Parathyroid adenoma (tissue), 2 donors: ENCODE measurements at regions not wholly inside any gene's neighbourhood (a gene's known extent, or its start where the extent isn't known, plus 50 kb on each side); places are given as distances from the start of the nearest gene placed in this dataset.

ENCODE experiments used
- H2AFZ ChIP-seq: fragments of 300-600 bp; sonication (generic); one replicate; pipeline ENCODE4 v1.7.0; 2017; ENCODE audit warnings: antibody characterized with exemption, mild to moderate bottlenecking
- H3K27ac ChIP-seq: fragments of 300-600 bp; sonication (generic); one replicate; pipeline ENCODE4 v1.7.0; 2017
- H3K27me3 ChIP-seq: fragments of 300-600 bp; sonication (generic); one replicate; pipeline ENCODE4 v1.7.0; 2017; ENCODE audit warnings: low read length; ENCODE audit not compliant: control insufficient read depth, insufficient read depth
- H3K36me3 ChIP-seq: fragments of 300-600 bp; sonication (generic); one replicate; pipeline ENCODE4 v1.7.0; 2017; ENCODE audit warnings: low read length; ENCODE audit not compliant: control insufficient read depth, insufficient read depth
- H3K4me1 ChIP-seq: fragments of 300-600 bp; sonication (generic); one replicate; pipeline ENCODE4 v1.7.0; 2017; ENCODE audit warnings: control low read depth
- H3K4me2 ChIP-seq: fragments of 300-600 bp; sonication (generic); one replicate; pipeline ENCODE4 v1.7.0; 2017; ENCODE audit warnings: low read length
- H3K4me3 ChIP-seq: fragments of 300-600 bp; sonication (generic); one replicate; pipeline ENCODE4 v1.7.0; 2017; ENCODE audit warnings: low read depth, low read length
- H3K79me2 ChIP-seq: fragments of 300-600 bp; sonication (generic); one replicate; pipeline ENCODE4 v1.7.0; 2017; ENCODE audit warnings: control low read depth
- H3K9ac ChIP-seq: fragments of 300-600 bp; sonication (generic); one replicate; pipeline ENCODE4 v1.7.0; 2017; ENCODE audit warnings: mild to moderate bottlenecking
- H3K9me3 ChIP-seq: fragments of 300-600 bp; sonication (generic); one replicate; pipeline ENCODE4 v1.7.0; 2017; ENCODE audit warnings: low read length; ENCODE audit not compliant: control insufficient read depth
- TF ChIP-seq, protein P1 (sequence below): fragments of 300-600 bp; sonication (generic); IDR thresholded peaks from one replicate; pipeline ENCODE4 v1.7.0; 2017; ENCODE audit warnings: antibody characterized with exemption, mild to moderate bottlenecking
- donor health status: primary hyperparathyroidism.

DNA sequence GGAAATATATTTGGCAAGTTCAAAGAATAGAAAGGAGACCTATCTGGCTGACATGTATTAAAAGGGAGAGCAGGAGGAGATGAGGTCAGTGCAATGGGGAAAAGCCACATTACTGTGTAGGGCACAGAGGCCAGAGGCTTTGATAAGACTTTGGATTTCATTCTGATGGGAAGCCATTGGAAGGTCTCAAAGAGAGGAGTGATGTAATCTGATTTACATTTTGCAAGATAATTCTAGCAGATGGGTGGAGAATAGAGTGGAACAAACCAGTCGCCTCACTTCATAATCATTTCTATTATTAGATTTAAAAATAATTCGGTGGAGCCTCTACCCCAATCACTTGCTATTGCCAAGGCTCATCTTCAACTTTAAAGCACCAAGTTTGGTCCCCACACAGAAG is 278.4 kb upstream of the ZC3H12C start:
- Histone ChIP-seq H2AFZ (no peak overlapping the region), H3K9ac (no peak overlapping the region), H3K27me3 (no peaks in the 10 kb centered on the region), H3K79me2 (no peaks in the 10 kb centered on the region), H3K9me3 (no peaks in the 10 kb centered on the region), H3K4me1 (no peaks in the 10 kb centered on the region), H3K36me3 (no peaks in the 10 kb centered on the region), H3K4me3 (no peak overlapping the region), H3K4me2 (no peak overlapping the region), H3K27ac (no peak overlapping the region)
- TF ChIP-seq, protein P1, sequence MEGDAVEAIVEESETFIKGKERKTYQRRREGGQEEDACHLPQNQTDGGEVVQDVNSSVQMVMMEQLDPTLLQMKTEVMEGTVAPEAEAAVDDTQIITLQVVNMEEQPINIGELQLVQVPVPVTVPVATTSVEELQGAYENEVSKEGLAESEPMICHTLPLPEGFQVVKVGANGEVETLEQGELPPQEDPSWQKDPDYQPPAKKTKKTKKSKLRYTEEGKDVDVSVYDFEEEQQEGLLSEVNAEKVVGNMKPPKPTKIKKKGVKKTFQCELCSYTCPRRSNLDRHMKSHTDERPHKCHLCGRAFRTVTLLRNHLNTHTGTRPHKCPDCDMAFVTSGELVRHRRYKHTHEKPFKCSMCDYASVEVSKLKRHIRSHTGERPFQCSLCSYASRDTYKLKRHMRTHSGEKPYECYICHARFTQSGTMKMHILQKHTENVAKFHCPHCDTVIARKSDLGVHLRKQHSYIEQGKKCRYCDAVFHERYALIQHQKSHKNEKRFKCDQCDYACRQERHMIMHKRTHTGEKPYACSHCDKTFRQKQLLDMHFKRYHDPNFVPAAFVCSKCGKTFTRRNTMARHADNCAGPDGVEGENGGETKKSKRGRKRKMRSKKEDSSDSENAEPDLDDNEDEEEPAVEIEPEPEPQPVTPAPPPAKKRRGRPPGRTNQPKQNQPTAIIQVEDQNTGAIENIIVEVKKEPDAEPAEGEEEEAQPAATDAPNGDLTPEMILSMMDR = no peak

DNA sequence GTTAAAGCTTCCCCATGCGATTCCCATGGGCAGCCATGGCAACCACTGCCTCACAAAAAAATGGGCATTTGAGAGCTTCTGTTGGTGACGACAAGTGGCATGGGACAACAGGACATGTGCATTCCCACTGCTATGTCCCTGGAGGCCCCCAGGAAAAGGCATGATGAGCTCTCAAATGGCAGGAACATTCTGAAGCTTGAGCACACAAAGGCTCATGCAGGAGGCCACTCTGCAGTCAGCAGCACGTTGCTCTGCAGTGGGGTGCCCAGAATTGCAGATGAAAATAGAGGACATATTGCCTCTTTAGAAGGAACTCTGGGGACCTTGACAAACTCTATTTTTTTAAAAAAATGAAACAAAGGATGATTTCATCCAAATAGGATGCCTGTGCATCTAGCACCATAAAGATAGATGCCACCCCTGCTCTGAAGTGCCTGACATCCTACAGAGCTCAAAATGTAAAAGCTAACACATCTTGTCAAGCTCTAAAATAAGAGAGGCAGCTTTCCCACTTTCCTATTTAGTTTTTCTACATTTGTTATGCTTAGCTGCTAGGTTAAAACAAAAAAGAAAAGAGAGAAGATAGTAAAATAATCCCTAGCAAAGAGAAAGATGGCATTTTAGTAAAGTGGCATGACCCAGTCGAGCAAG is 277.6 kb upstream of the ZC3H12C start:
- H3K4me3 ChIP-seq = no peak overlapping the region
- no peak overlapping the region for H3K4me2 ChIP-seq
- no peaks in the 10 kb centered on the region for H3K9me3 ChIP-seq
- H3K27me3 ChIP-seq = no peaks in the 10 kb centered on the region
- no peaks in the 10 kb centered on the region for H3K36me3 ChIP-seq
- no peak overlapping the region for H3K9ac ChIP-seq
- no peaks in the 10 kb centered on the region for H3K4me1 ChIP-seq
- no peaks in the 10 kb centered on the region for H3K79me2 ChIP-seq
- TF ChIP-seq, protein P1 = no peak
- H3K27ac ChIP-seq = no peak overlapping the region
- no peak overlapping the region for H2AFZ ChIP-seq

DNA sequence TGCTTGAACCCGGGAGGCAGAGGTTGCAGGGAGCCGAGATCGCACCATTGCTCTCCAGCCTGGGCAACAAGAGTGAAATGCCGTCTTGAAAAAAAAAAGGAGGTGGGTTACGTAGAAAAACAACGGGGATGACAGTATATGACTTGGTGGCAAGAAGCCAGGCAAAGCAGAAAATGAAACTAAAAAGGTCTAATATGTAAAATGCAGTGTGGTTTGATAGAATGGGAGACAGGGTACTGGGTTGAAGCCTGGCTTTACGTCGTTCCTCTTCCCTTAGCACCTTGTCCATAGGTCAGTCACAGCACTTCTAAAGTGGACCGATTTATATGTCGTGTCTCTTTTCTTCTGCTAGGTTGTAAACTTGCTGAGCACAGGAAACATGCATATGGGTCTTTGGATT is 274.9 kb upstream of the ZC3H12C start:
- Histone ChIP-seq H3K79me2 (no peaks in the 10 kb centered on the region), H3K27ac (no peak overlapping the region), H3K36me3 (no peaks in the 10 kb centered on the region), H3K4me1 (no peaks in the 10 kb centered on the region), H3K4me2 (no peak overlapping the region), H3K4me3 (no peak overlapping the region), H2AFZ (no peak overlapping the region), H3K27me3 (no peaks in the 10 kb centered on the region), H3K9ac (no peak overlapping the region), H3K9me3 (no peaks in the 10 kb centered on the region)
- TF ChIP-seq, protein P1 = no peak

DNA sequence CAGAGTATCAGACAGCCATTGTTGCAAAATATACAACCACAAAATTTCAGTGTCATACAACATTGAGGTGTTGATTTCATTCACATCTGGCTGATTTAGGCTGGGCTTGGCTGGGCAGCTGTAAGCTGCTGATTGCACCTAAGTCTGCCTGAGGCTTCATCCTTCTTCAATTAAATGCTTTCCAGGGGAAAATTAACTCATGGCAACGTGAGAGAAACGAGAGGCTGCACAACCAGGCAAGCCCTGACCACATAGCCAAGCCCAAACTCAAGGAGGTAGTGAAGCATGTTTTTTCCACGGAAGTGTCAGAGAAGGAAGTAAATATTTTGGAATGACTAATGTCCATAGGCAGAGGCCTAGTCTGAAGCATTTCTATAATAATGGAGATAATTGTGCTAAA is 273.8 kb upstream of the ZC3H12C start:
- H3K4me2 ChIP-seq = no peak overlapping the region
- H3K27ac ChIP-seq = no peak overlapping the region
- H3K79me2 ChIP-seq = no peaks in the 10 kb centered on the region
- H2AFZ ChIP-seq = no peak overlapping the region
- TF ChIP-seq, protein P1 = no peak
- H3K27me3 ChIP-seq = no peaks in the 10 kb centered on the region
- no peaks in the 10 kb centered on the region for H3K9me3 ChIP-seq
- H3K36me3 ChIP-seq = no peaks in the 10 kb centered on the region
- H3K9ac ChIP-seq = no peak overlapping the region
- H3K4me1 ChIP-seq = no peaks in the 10 kb centered on the region
- no peak overlapping the region for H3K4me3 ChIP-seq

DNA sequence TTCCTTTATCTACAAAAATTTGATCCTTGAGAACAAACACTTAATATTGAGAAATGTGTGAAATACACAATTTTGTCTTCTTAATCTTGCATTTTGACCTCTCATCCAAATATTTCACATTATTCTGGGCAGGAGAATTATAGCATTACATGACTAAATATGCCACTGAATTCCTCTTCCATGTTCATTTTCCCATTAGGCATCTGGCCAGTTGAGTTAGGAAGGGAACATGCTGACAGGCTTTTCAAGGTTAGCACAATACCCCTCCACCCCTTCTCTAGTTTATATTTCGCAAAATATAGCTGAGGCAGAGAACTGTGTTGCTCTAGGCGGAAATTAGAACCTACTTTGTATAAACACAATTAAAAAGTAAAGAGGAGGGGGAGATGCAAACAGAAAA is 271.7 kb upstream of the ZC3H12C start:
- H2AFZ ChIP-seq = no peak overlapping the region
- no peaks in the 10 kb centered on the region for H3K27me3 ChIP-seq
- no peak overlapping the region for H3K27ac ChIP-seq
- no peaks in the 10 kb centered on the region for H3K9me3 ChIP-seq
- H3K4me3 ChIP-seq = no peak overlapping the region
- H3K9ac ChIP-seq = no peak overlapping the region
- no peaks in the 10 kb centered on the region for H3K4me1 ChIP-seq
- no peak overlapping the region for H3K4me2 ChIP-seq
- H3K79me2 ChIP-seq = no peaks in the 10 kb centered on the region
- no peaks in the 10 kb centered on the region for H3K36me3 ChIP-seq
- TF ChIP-seq, protein P1 = no peak
